GM23338 (cell line): ENCODE measurements at regions not wholly inside any gene's neighbourhood (a gene's known extent, or its start where the extent isn't known, plus 50 kb on each side); places are given as distances from the start of the nearest gene placed in this dataset.

ENCODE experiments used
- ATAC-seq: fragments of 200-7000 bp; cut with Tn5 transposase; 3 replicates; pipeline ENCODE4 v1.9.1; 2020
- DNase-seq: peaks from one replicate; pipeline ENCODE4 v3.0.0-alpha.2; 2015; ENCODE audit warnings: low spot score
- H2AFZ ChIP-seq: fragments of 200-600 bp; sonication (generic); 2 replicates; pipeline ENCODE4 v1.8.0; 2016; ENCODE audit warnings: antibody characterized with exemption, mild to moderate bottlenecking, moderate library complexity
- H3F3A ChIP-seq: fragments of 200-600 bp; sonication (generic); replicated peaks from 2 replicates; pipeline ENCODE4 v1.8.0; 2017; ENCODE audit warnings: antibody characterized with exemption, mixed run types, low read depth
- H3K27ac ChIP-seq: fragments of 200-600 bp; sonication (generic); 2 replicates; pipeline ENCODE4 v1.6.1; 2016; ENCODE audit warnings: low read depth
- H3K27me3 ChIP-seq: fragments of 200-600 bp; sonication (generic); 2 replicates; pipeline ENCODE4 v1.8.0; 2016; ENCODE audit warnings: mild to moderate bottlenecking, mixed run types, moderate library complexity; ENCODE audit not compliant: insufficient read depth
- H3K36me3 ChIP-seq: fragments of 200-600 bp; sonication (generic); 2 replicates; pipeline ENCODE4 v1.8.0; 2016; ENCODE audit warnings: mild to moderate bottlenecking; ENCODE audit not compliant: insufficient read depth
- H3K4me1 ChIP-seq: fragments of 200-600 bp; sonication (generic); 2 replicates; pipeline ENCODE4 v1.8.0; 2016; ENCODE audit warnings: mild to moderate bottlenecking, moderate library complexity; ENCODE audit not compliant: insufficient read depth
- H3K4me2 ChIP-seq: fragments of 200-600 bp; sonication (generic); 2 replicates; pipeline ENCODE4 v1.7.1; 2017; ENCODE audit warnings: mixed run types
- H3K4me3 ChIP-seq: fragments of 200-600 bp; sonication (generic); 2 replicates; pipeline ENCODE4 v1.6.1; 2016; ENCODE audit warnings: mixed run types
- H3K79me2 ChIP-seq: fragments of 200-600 bp; sonication (generic); replicated peaks from 2 replicates; pipeline ENCODE4 v1.8.0; 2017; ENCODE audit warnings: mild to moderate bottlenecking; ENCODE audit not compliant: insufficient read depth
- H3K9me2 ChIP-seq: fragments of 200-600 bp; sonication (generic); 2 replicates; pipeline ENCODE4 v1.8.0; 2017; ENCODE audit not compliant: insufficient read depth
- H4K20me1 ChIP-seq: fragments of 200-600 bp; sonication (generic); replicated peaks from 2 replicates; pipeline ENCODE4 v1.8.0; 2017; ENCODE audit warnings: mild to moderate bottlenecking; ENCODE audit not compliant: insufficient read depth
- H3K27ac Mint-ChIP-seq: 2 replicates; pipeline ENCODE4 v1.8.0; 2020; ENCODE audit warnings: inconsistent platforms, mild to moderate bottlenecking, moderate library complexity, mixed read lengths
- H3K27me3 Mint-ChIP-seq: 3 replicates; pipeline ENCODE4 v1.8.0; 2022; ENCODE audit warnings: low read depth, mild to moderate bottlenecking, moderate library complexity, mixed read lengths, inconsistent platforms; ENCODE audit not compliant: insufficient read depth, poor library complexity
- H3K36me3 Mint-ChIP-seq: 3 replicates; pipeline ENCODE4 v1.8.0; 2021; ENCODE audit warnings: low read depth, mild to moderate bottlenecking, inconsistent platforms, moderate library complexity, mixed read lengths
- H3K4me1 Mint-ChIP-seq: 3 replicates; pipeline ENCODE4 v1.8.0; 2020; ENCODE audit warnings: mild to moderate bottlenecking, inconsistent platforms, mixed read lengths
- H3K4me3 Mint-ChIP-seq: 3 replicates; pipeline ENCODE4 v1.8.0; 2021; ENCODE audit warnings: moderate library complexity, mild to moderate bottlenecking, inconsistent platforms, mixed read lengths
- H3K9me3 Mint-ChIP-seq: 3 replicates; pipeline ENCODE4 v1.8.0; 2020; ENCODE audit warnings: moderate library complexity, mild to moderate bottlenecking, inconsistent platforms, mixed read lengths
- CREB1 ChIP-seq: fragments of 250-450 bp; sonication (Bioruptor Pico); IDR thresholded peaks from 2 replicates; pipeline ENCODE4 v1.5.0; 2020; ENCODE audit warnings: low read depth, mild to moderate bottlenecking, moderate library complexity
- EZH2 ChIP-seq: fragments of 200-600 bp; sonication (generic); IDR thresholded peaks from one replicate; pipeline ENCODE4 v1.8.0; 2017; ENCODE audit warnings: antibody characterized with exemption, mild to moderate bottlenecking, low read depth; ENCODE audit not compliant: unreplicated experiment
- EZH2phosphoT487 ChIP-seq: fragments of 200-600 bp; sonication (generic); IDR thresholded peaks from one replicate; pipeline ENCODE4 v1.8.1; 2018; ENCODE audit warnings: antibody characterized with exemption; ENCODE audit not compliant: unreplicated experiment
- JUNB ChIP-seq: IDR thresholded peaks from one replicate; pipeline ENCODE4 v1.6.1; 2016; ENCODE audit warnings: antibody characterized with exemption; ENCODE audit not compliant: unreplicated experiment
- NANOG ChIP-seq: IDR thresholded peaks from 2 replicates; pipeline ENCODE4 v1.6.1; 2016; ENCODE audit warnings: antibody characterized with exemption, borderline replicate concordance
- POLR2AphosphoS5 ChIP-seq: IDR thresholded peaks from 2 replicates; pipeline ENCODE4 v1.6.1; 2016; ENCODE audit warnings: antibody characterized with exemption, low read depth
- STAT1 ChIP-seq: IDR thresholded peaks from one replicate; pipeline ENCODE4 v1.6.1; 2016; ENCODE audit warnings: antibody characterized with exemption; ENCODE audit not compliant: unreplicated experiment
- ZNF114 ChIP-seq: fragments of 250-450 bp; sonication (Bioruptor Pico); IDR thresholded peaks from 2 replicates; pipeline ENCODE4 v1.5.0; 2020; ENCODE audit warnings: mild to moderate bottlenecking, moderate library complexity
- ZNF331 ChIP-seq: fragments of 250-450 bp; sonication (Bioruptor Pico); IDR thresholded peaks from 2 replicates; pipeline ENCODE4 v1.5.0; 2020; ENCODE audit warnings: low read depth, mild to moderate bottlenecking, moderate library complexity
- TF ChIP-seq, protein P1 (sequence below): IDR thresholded peaks from one replicate; pipeline ENCODE4 v1.6.1; 2018; ENCODE audit warnings: antibody characterized with exemption; ENCODE audit not compliant: unreplicated experiment
- TF ChIP-seq, protein P2 (sequence below): fragments of 250-450 bp; sonication (Bioruptor Pico); IDR thresholded peaks from 2 replicates; pipeline ENCODE4 v1.5.0; 2020; ENCODE audit warnings: mild to moderate bottlenecking, moderate library complexity
- TF ChIP-seq, protein P3 (sequence below), 2 experiments: fragments of 200-600 bp in 1 of 2; sonication (generic) in 1 of 2; conservative IDR thresholded peaks; 2 replicates each; pipeline versions ENCODE4 v1.5.1 to v1.6.1; 2016 to 2017; ENCODE audit warnings: antibody characterized with exemption in 2 of 2, low read depth in 2 of 2, mild to moderate bottlenecking in 2 of 2, moderate library complexity in 1 of 2
- TF ChIP-seq, protein P4 (sequence below): IDR thresholded peaks from 2 replicates; pipeline ENCODE4 v1.6.1; 2016; ENCODE audit warnings: antibody characterized with exemption

DNA sequence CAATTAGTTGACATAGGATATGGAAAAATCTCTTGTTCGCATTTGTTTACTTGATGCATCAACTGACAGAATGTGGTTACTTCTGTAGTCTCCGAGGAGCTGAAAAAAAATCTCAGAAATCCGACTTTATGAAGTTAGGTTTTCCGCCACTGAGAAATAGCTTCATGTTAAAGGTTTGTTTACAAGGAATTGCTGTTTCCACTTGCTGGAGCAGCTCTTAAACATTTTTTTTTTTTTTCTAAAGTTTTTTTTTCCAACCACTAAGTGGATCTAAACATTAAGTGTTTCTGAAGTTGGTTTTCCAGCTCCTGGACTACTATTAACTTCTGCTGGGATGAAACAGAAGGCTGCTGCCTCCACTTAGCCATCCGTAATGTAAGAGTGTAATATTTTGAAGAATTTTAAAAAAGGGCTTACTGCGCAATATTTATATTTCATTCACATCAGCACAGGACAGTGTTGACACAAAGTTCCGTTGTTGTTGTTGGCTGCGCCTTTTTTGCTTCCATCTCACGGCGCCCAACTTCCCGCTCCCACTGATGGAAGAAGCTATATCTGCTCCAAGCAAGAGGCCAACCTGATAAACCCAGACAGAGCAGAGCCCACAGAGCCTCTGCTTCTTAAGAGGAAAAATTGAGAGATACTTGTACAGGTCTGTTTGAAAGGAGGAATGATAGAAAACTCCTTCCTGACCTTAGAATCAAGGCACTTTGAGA lies 167.7 kb upstream of the KCNJ16 start:
- ATAC-seq (no peak), DNase-seq (no peak)
- Mint-ChIP-seq H3K4me1 (no peaks in the 10 kb centered on the region), H3K4me3 (no peak overlapping the region), H3K9me3 (no peaks in the 10 kb centered on the region), H3K27me3 (no peaks in the 10 kb centered on the region), H3K36me3 (no peaks in the 10 kb centered on the region), H3K27ac (no peak overlapping the region)
- Histone ChIP-seq H2AFZ (0 out of 2 replicates have a peak overlapping the region, but pooled peaks have one; percentile 10), H3K36me3 (no peaks in the 10 kb centered on the region), H3F3A (no peaks in the 10 kb centered on the region), H3K4me2 (no peak overlapping the region), H3K27ac (no peak overlapping the region), H3K27me3 (no peaks in the 10 kb centered on the region), H3K9me2 (peaks cover 10% of the 10 kb centered on the region), H3K4me3 (no peak overlapping the region), H4K20me1 (no peaks in the 10 kb centered on the region), H3K4me1 (no peaks in the 10 kb centered on the region), H3K79me2 (no peaks in the 10 kb centered on the region)
- TF ChIP-seq, protein P1, sequence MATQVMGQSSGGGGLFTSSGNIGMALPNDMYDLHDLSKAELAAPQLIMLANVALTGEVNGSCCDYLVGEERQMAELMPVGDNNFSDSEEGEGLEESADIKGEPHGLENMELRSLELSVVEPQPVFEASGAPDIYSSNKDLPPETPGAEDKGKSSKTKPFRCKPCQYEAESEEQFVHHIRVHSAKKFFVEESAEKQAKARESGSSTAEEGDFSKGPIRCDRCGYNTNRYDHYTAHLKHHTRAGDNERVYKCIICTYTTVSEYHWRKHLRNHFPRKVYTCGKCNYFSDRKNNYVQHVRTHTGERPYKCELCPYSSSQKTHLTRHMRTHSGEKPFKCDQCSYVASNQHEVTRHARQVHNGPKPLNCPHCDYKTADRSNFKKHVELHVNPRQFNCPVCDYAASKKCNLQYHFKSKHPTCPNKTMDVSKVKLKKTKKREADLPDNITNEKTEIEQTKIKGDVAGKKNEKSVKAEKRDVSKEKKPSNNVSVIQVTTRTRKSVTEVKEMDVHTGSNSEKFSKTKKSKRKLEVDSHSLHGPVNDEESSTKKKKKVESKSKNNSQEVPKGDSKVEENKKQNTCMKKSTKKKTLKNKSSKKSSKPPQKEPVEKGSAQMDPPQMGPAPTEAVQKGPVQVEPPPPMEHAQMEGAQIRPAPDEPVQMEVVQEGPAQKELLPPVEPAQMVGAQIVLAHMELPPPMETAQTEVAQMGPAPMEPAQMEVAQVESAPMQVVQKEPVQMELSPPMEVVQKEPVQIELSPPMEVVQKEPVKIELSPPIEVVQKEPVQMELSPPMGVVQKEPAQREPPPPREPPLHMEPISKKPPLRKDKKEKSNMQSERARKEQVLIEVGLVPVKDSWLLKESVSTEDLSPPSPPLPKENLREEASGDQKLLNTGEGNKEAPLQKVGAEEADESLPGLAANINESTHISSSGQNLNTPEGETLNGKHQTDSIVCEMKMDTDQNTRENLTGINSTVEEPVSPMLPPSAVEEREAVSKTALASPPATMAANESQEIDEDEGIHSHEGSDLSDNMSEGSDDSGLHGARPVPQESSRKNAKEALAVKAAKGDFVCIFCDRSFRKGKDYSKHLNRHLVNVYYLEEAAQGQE, result no peak
- no peak for TF ChIP-seq EZH2phosphoT487
- no peak for TF ChIP-seq ZNF114 (CRISPR knock-in tag)
- no peak for TF ChIP-seq STAT1
- no peak for TF ChIP-seq NANOG
- TF ChIP-seq POLR2AphosphoS5, result no peak
- no peak for TF ChIP-seq EZH2
- TF ChIP-seq ZNF331 (CRISPR knock-in tag), result no peak
- TF ChIP-seq, protein P2, sequence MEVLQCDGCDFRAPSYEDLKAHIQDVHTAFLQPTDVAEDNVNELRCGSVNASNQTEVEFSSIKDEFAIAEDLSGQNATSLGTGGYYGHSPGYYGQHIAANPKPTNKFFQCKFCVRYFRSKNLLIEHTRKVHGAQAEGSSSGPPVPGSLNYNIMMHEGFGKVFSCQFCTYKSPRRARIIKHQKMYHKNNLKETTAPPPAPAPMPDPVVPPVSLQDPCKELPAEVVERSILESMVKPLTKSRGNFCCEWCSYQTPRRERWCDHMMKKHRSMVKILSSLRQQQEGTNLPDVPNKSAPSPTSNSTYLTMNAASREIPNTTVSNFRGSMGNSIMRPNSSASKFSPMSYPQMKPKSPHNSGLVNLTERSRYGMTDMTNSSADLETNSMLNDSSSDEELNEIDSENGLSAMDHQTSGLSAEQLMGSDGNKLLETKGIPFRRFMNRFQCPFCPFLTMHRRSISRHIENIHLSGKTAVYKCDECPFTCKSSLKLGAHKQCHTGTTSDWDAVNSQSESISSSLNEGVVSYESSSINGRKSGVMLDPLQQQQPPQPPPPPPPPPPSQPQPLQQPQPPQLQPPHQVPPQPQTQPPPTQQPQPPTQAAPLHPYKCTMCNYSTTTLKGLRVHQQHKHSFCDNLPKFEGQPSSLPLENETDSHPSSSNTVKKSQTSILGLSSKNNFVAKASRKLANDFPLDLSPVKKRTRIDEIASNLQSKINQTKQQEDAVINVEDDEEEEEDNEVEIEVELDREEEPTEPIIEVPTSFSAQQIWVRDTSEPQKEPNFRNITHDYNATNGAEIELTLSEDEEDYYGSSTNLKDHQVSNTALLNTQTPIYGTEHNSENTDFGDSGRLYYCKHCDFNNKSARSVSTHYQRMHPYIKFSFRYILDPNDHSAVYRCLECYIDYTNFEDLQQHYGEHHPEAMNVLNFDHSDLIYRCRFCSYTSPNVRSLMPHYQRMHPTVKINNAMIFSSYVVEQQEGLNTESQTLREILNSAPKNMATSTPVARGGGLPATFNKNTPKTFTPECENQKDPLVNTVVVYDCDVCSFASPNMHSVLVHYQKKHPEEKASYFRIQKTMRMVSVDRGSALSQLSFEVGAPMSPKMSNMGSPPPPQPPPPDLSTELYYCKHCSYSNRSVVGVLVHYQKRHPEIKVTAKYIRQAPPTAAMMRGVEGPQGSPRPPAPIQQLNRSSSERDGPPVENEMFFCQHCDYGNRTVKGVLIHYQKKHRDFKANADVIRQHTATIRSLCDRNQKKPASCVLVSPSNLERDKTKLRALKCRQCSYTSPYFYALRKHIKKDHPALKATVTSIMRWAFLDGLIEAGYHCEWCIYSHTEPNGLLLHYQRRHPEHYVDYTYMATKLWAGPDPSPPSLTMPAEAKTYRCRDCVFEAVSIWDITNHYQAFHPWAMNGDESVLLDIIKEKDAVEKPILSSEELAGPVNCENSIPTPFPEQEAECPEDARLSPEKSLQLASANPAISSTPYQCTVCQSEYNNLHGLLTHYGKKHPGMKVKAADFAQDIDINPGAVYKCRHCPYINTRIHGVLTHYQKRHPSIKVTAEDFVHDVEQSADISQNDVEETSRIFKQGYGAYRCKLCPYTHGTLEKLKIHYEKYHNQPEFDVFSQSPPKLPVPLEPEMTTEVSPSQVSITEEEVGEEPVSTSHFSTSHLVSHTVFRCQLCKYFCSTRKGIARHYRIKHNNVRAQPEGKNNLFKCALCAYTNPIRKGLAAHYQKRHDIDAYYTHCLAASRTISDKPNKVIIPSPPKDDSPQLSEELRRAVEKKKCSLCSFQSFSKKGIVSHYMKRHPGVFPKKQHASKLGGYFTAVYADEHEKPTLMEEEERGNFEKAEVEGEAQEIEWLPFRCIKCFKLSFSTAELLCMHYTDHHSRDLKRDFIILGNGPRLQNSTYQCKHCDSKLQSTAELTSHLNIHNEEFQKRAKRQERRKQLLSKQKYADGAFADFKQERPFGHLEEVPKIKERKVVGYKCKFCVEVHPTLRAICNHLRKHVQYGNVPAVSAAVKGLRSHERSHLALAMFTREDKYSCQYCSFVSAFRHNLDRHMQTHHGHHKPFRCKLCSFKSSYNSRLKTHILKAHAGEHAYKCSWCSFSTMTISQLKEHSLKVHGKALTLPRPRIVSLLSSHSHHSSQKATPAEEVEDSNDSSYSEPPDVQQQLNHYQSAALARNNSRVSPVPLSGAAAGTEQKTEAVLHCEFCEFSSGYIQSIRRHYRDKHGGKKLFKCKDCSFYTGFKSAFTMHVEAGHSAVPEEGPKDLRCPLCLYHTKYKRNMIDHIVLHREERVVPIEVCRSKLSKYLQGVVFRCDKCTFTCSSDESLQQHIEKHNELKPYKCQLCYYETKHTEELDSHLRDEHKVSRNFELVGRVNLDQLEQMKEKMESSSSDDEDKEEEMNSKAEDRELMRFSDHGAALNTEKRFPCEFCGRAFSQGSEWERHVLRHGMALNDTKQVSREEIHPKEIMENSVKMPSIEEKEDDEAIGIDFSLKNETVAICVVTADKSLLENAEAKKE (CRISPR knock-in tag), result no peak
- TF ChIP-seq, protein P3, sequence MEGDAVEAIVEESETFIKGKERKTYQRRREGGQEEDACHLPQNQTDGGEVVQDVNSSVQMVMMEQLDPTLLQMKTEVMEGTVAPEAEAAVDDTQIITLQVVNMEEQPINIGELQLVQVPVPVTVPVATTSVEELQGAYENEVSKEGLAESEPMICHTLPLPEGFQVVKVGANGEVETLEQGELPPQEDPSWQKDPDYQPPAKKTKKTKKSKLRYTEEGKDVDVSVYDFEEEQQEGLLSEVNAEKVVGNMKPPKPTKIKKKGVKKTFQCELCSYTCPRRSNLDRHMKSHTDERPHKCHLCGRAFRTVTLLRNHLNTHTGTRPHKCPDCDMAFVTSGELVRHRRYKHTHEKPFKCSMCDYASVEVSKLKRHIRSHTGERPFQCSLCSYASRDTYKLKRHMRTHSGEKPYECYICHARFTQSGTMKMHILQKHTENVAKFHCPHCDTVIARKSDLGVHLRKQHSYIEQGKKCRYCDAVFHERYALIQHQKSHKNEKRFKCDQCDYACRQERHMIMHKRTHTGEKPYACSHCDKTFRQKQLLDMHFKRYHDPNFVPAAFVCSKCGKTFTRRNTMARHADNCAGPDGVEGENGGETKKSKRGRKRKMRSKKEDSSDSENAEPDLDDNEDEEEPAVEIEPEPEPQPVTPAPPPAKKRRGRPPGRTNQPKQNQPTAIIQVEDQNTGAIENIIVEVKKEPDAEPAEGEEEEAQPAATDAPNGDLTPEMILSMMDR (conservative IDR thresholded peaks at IDR 0.05; ENCODE audit: low read depth in 2 of 2), result no peak
- TF ChIP-seq CREB1 (CRISPR knock-in tag), result no peak
- TF ChIP-seq, protein P4, sequence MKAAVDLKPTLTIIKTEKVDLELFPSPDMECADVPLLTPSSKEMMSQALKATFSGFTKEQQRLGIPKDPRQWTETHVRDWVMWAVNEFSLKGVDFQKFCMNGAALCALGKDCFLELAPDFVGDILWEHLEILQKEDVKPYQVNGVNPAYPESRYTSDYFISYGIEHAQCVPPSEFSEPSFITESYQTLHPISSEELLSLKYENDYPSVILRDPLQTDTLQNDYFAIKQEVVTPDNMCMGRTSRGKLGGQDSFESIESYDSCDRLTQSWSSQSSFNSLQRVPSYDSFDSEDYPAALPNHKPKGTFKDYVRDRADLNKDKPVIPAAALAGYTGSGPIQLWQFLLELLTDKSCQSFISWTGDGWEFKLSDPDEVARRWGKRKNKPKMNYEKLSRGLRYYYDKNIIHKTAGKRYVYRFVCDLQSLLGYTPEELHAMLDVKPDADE, result no peak
- no peak for TF ChIP-seq JUNB
